NCI-H2107 treated with DMSO at 0.1 percent for 48 hours (cell line): ENCODE measurements at regions not wholly inside any gene's neighbourhood (a gene's known extent, or its start where the extent isn't known, plus 50 kb on each side); places are given as distances from the start of the nearest gene placed in this dataset.
"Not testable (repeated sequence)": the region's sequence is repeated elsewhere in the genome, so short reads cannot be mapped to it uniquely, and the experiment has no call there.

Experiments
- DNase-seq: peaks from one replicate; lab custom pipeline; 2025; ENCODE audit not compliant: unreplicated experiment; lab: John Stamatoyannopoulos, UW

- not testable (repeated sequence) for DNase-seq
Observed at GRCh38 chr14:34049187-34049586, 98.3 kb upstream of the EGLN3 start.

GRCh38 chr14:34046799-34047520 is 96.1 kb upstream of the EGLN3 start:
- no peak for DNase-seq

DNA sequence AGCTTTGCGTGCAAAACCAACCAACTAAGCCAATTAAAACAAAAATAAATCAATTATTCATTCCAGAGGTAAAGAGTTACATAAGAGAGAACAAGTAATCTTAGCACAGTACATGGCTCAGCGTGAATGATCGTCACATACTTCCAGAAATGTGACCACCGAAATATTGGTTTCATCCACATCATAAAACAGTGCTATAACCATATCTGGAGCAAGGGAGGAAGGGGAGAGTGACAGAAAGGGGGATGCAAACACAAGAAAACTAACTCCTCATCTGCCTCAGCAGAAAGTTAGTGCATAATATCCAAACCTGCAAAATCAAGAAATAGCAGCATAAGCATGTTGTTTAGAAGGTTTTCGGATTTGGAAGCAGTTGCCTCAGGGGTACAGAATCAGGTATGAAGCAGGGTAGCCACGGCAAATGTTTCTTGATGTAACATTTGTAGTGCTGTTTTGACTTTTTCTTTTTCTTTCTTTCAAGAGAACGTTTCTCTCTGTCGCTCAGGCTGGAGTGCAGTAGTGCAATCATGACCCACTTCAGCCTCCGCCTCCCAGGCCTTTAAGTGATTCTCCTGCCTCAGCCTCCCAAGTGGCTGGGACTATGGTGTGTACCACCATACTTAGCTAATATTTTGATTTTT is 93.9 kb upstream of the EGLN3 start:
- DNase-seq = no peak

GRCh38 chr14:34044373-34044637 is 93.4 kb upstream of the EGLN3 start:
- DNase-seq = no peak

DNA sequence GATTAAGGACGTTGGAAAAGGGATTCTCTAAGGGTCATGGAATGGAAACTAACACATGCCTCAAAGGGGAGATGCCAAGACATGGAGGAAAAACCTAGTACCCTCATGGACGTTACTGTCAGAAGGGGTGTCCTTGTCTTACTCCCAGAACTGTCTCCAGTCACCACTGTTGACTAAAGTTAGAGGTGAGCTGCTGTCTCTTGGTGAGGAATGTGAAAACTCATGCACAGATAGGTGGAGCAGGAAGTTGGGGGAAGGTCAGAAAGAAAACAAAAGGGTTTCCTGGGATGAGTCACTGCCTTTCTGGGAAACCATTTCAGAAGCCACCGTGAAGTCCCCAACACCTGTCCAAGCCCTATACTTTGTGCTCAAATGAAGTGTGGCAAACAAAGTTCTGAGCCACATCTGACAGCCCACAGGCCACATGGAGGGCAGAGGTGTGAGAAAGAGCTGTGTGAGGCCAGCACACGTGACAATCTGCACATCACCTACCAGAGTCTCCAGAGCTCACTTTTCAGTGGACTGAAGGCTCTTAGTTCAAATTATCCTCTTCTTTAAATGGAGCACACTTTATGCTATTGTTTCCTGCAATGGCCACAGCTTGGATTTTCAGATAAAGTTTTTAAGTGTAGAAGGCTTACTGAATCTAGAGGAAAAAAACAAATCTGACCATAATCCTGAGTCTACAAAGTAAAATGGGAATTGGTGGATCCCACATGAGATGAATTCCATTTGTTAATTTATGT is 92.9 kb upstream of the EGLN3 start:
- DNase-seq = no peak

- no peak for DNase-seq
Observed at GRCh38 chr14:34041220-34041619, 90.3 kb upstream of the EGLN3 start.

DNA sequence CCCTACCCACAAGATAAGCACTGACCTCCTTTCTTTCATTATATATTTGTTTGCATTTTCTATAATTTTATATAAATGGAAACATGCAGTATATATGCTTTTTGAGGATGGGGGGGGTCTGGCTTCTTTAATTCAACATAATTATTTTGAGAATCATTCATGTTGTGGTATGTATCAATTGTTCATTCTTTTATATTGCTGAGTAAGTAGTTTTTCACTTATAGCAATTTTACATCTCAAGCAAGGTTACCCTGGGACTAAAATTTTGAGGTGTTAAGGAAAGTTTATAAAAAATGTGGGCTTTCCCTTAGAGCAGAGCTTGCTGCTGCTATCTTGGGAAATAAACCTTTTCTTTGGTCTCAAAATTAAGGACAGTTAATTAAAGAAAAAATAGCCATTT is 89.9 kb upstream of the EGLN3 start:
- no peak for DNase-seq

- DNase-seq = no peak
Observed at GRCh38 chr14:34039428-34040047, 88.7 kb upstream of the EGLN3 start.

GRCh38 chr14:34038358-34039057 is 87.6 kb upstream of the EGLN3 start:
- no peak for DNase-seq

- no peak for DNase-seq
Observed at GRCh38 chr14:34036319-34036766, 85.5 kb upstream of the EGLN3 start.

DNA sequence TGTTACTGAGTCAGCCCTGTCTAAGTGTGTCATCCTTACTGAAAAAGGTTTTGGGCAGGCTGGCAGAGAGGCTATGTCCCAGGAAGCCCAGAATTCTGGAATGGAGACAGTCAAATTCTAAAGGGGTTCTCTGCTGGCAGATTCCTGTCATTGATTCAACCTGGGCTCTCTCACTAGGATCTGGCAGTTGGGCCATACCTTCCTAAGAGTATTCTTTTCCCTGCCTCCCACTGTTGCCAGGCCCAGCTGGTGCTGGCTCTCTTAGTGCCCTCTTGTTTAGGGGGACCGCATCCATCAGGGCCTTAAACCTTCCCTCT is 85.0 kb upstream of the EGLN3 start:
- DNase-seq = no peak

DNA sequence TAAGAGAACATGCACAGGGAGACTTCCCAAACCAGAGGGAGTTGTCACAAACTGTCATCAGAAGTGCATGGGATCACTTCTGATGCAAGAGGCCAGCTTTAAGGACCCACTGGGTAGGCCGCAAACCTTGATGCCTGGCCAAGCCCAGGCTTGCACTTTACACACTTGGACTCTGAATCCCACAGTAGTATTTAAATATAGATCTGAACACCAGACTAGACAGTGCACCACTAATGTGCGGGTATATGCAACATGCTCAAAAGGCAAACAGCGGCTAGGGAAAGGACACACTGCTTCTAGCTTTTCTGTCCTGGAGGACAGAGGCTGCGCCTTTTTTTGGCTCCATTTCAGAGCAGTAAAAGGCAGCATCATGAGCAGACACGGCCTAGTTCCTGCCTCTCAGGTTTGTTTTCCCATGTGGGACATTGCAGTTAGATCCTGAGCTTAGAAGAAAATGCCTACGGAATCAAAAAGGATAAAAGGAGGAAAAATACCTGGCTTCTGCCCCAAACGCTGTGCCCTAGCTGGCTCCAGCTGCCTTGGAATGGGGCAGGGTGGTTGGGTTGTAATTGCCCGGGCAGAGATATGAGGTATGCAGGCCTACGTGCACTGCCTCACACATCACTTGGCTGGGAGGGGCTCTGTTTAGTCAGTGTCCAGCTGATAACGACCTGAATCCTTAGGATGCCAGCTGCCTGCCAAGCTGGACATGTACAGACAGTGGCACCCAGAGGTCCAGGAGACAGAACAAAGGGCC is 84.5 kb upstream of the EGLN3 start:
- no peak for DNase-seq

GRCh38 chr14:34034447-34035176 is 83.7 kb upstream of the EGLN3 start:
- DNase-seq = no peak

GRCh38 chr14:34032720-34033119 is 81.8 kb upstream of the EGLN3 start:
- DNase-seq = no peak

- DNase-seq = no peak
Observed at GRCh38 chr14:34030864-34031263, 80.0 kb upstream of the EGLN3 start.

GRCh38 chr14:34029921-34030334 is 79.1 kb upstream of the EGLN3 start:
- DNase-seq = no peak

- no peak for DNase-seq
Observed at GRCh38 chr14:34027990-34028495, 77.2 kb upstream of the EGLN3 start.

GRCh38 chr14:34027130-34027989 is 76.5 kb upstream of the EGLN3 start:
- no peak for DNase-seq
